Fibroblast of lung (primary cell): ENCODE measurements at regions not wholly inside any gene's neighbourhood (a gene's known extent, or its start where the extent isn't known, plus 50 kb on each side); places are given as distances from the start of the nearest gene placed in this dataset.

Experiments
- CTCF ChIP-seq, 2 donors: IDR thresholded peaks in 1 of 2; conservative IDR thresholded peaks in 1 of 2; 1 replicate in 1 of 2; 2 replicates in 1 of 2; pipeline ENCODE4 v1.5.1; 2011 to 2012; ENCODE audit warnings: low read length in 2 of 2, control low read depth in 1 of 2, inconsistent platforms in 1 of 2, low read depth in 1 of 2, mild to moderate bottlenecking in 1 of 2
- EZH2 ChIP-seq: IDR thresholded peaks from 2 replicates; pipeline ENCODE4 v1.5.1; 2012; ENCODE audit warnings: low read length, control low read depth, mild to moderate bottlenecking; ENCODE audit errors: missing control alignments

GRCh38 chr14:97532052-97532451, 734.9 kb downstream of the VRK1 start:
- TF ChIP-seq CTCF (conservative IDR thresholded peaks at IDR 0.05 in 1 of 2, IDR thresholded peaks at IDR 0.05 in 1 of 2; ENCODE audit: low read depth in 1 of 2, low read length in 2 of 2), result no peak
- TF ChIP-seq EZH2, result no peak
